MCF 10A (cell line): ENCODE measurements at regions not wholly inside any gene's neighbourhood (a gene's known extent, or its start where the extent isn't known, plus 50 kb on each side); places are given as distances from the start of the nearest gene placed in this dataset.

Experiments
- BruUV-seq: library from RNA; stranded (reverse); fragments of 400-500 nt; replicated peaks from 2 replicates; lab custom pipeline; 2021; lab: Mats Ljungman, UMichigan
- CTCF ChIA-PET: fragments of 300-600 bp; sonication (Branson Sonifier 250); formaldehyde crosslinking; extraction: SDS; loops from one replicate; lab custom pipeline; 2021; ENCODE audit warnings: antibody characterized with exemption, inconsistent platforms; lab: Yijun Ruan, JAX
- POLR2A ChIA-PET: fragments of 300-600, 350-650 bp; sonication (Branson Sonifier 250); formaldehyde crosslinking; extraction: SDS; loops from one replicate; lab custom pipeline; 2020; ENCODE audit warnings: antibody characterized with exemption, inconsistent platforms; lab: Yijun Ruan, JAX
- DNase-seq: peaks from one replicate; pipeline ENCODE4 v3.0.0-alpha.2; 2018; ENCODE audit not compliant: unreplicated experiment
- H3K27ac Mint-ChIP-seq: one replicate; pipeline ENCODE4 v1.8.0; 2022; ENCODE audit warnings: mild to moderate bottlenecking, low read depth, mixed read lengths; ENCODE audit not compliant: unreplicated experiment
- H3K27me3 Mint-ChIP-seq: one replicate; pipeline ENCODE4 v1.8.0; 2022; ENCODE audit warnings: mixed read lengths; ENCODE audit not compliant: insufficient read depth, unreplicated experiment
- H3K36me3 Mint-ChIP-seq: one replicate; pipeline ENCODE4 v1.8.0; 2022; ENCODE audit warnings: mild to moderate bottlenecking, moderate library complexity, mixed read lengths; ENCODE audit not compliant: insufficient read depth, unreplicated experiment
- H3K4me1 Mint-ChIP-seq: one replicate; pipeline ENCODE4 v1.8.0; 2022; ENCODE audit warnings: mixed read lengths; ENCODE audit not compliant: insufficient read depth, unreplicated experiment
- H3K4me3 Mint-ChIP-seq: one replicate; pipeline ENCODE4 v1.8.0; 2022; ENCODE audit warnings: mild to moderate bottlenecking, moderate library complexity, mixed read lengths; ENCODE audit not compliant: unreplicated experiment
- H3K9me3 Mint-ChIP-seq: one replicate; pipeline ENCODE4 v1.8.0; 2022; ENCODE audit warnings: mixed read lengths; ENCODE audit not compliant: unreplicated experiment
- intact Hi-C: fragments of 100-400 bp; cut with micrococcal nuclease; formaldehyde crosslinking; loops from 2 replicates; pipeline ENCODE4 v1.14.1; 2022
- TF ChIP-seq, protein P1 (sequence below): fragments of 200-600 bp; IDR thresholded peaks from one replicate; pipeline ENCODE4 v1.8.0; 2022; ENCODE audit warnings: antibody characterized with exemption, mild to moderate bottlenecking; ENCODE audit not compliant: unreplicated experiment

DNA sequence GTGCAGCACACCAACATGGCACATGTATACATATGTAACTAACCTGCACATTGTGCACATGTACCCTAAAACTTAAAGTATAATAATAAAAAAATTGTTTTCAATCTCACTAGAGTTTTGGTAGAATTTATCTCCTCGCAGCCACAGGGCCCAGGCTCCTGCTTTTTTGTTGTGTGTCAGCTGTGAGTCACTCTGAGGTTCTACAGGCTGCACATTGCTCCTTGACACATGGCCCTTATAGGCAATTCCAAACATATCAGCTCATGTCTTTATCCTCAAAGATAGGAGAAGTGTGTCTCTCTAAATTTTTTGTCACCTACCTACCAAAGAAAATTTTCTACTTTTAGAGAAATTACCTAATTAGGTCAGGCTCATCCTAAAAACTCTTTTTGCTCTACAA lies 252.1 kb upstream of the ADGRL3 start:
- BruUV-seq = no TSS peak
- intact Hi-C loops = no loop called here
- Mint-ChIP-seq H3K9me3 (peaks cover 11% of the 10 kb centered on the region), H3K27ac (no peak overlapping the region), H3K27me3 (no peaks in the 10 kb centered on the region), H3K4me3 (no peak overlapping the region), H3K4me1 (peaks cover 5% of the 10 kb centered on the region), H3K36me3 (no peaks in the 10 kb centered on the region)
- TF ChIP-seq, protein P1, sequence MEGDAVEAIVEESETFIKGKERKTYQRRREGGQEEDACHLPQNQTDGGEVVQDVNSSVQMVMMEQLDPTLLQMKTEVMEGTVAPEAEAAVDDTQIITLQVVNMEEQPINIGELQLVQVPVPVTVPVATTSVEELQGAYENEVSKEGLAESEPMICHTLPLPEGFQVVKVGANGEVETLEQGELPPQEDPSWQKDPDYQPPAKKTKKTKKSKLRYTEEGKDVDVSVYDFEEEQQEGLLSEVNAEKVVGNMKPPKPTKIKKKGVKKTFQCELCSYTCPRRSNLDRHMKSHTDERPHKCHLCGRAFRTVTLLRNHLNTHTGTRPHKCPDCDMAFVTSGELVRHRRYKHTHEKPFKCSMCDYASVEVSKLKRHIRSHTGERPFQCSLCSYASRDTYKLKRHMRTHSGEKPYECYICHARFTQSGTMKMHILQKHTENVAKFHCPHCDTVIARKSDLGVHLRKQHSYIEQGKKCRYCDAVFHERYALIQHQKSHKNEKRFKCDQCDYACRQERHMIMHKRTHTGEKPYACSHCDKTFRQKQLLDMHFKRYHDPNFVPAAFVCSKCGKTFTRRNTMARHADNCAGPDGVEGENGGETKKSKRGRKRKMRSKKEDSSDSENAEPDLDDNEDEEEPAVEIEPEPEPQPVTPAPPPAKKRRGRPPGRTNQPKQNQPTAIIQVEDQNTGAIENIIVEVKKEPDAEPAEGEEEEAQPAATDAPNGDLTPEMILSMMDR = no peak
- ChIA-PET CTCF (no interaction called here), POLR2A (no interaction called here)
- peak; percentile 36 for DNase-seq

GRCh38 chr4:60952921-60953320 lies 247.2 kb upstream of the ADGRL3 start:
- ChIA-PET CTCF (interaction anchor here (0.7 kb wide), 1 partner anchor 14 kb away, joined by 3 read pairs; no protein-coding TSS in a partner anchor), POLR2A (no interaction called here)
- Mint-ChIP-seq H3K27me3 (no peaks in the 10 kb centered on the region), H3K4me1 (peaks cover 4% of the 10 kb centered on the region), H3K9me3 (no peaks in the 10 kb centered on the region), H3K4me3 (no peak overlapping the region), H3K27ac (no peak overlapping the region), H3K36me3 (no peaks in the 10 kb centered on the region)
- intact Hi-C loops = no loop called here
- DNase-seq = no peak
- BruUV-seq = no TSS peak
- TF ChIP-seq, protein P1 = no peak

GRCh38 chr4:60953826-60954225 lies 246.3 kb upstream of the ADGRL3 start:
- no peaks in the 10 kb centered on the region for H3K9me3 Mint-ChIP-seq
- intact Hi-C loops = no loop called here
- H3K4me1 Mint-ChIP-seq = no peaks in the 10 kb centered on the region
- no peaks in the 10 kb centered on the region for H3K36me3 Mint-ChIP-seq
- ChIA-PET POLR2A (no interaction called here), CTCF (no interaction called here)
- DNase-seq = no peak
- TF ChIP-seq, protein P1 = no peak
- H3K27me3 Mint-ChIP-seq = no peaks in the 10 kb centered on the region
- H3K4me3 Mint-ChIP-seq = no peak overlapping the region
- BruUV-seq = no TSS peak
- H3K27ac Mint-ChIP-seq = no peak overlapping the region

- Mint-ChIP-seq H3K27me3 (no peaks in the 10 kb centered on the region), H3K4me3 (no peak overlapping the region), H3K4me1 (no peaks in the 10 kb centered on the region), H3K27ac (no peak overlapping the region), H3K36me3 (no peaks in the 10 kb centered on the region), H3K9me3 (no peaks in the 10 kb centered on the region)
- intact Hi-C loops = no loop called here
- ChIA-PET POLR2A (interaction anchor here (0.7 kb wide), 1 partner anchor 70 kb away, joined by 3 read pairs; no protein-coding TSS in a partner anchor), CTCF (no interaction called here)
- TF ChIP-seq, protein P1 = no peak
- BruUV-seq = no TSS peak
- DNase-seq = no peak
These were observed 237.8 kb upstream of the ADGRL3 start for GRCh38 chr4:60962286-60962685.
